ENCODE measurements at regions not wholly inside any gene's neighbourhood (a gene's known extent, or its start where the extent isn't known, plus 50 kb on each side); places are given as distances from the start of the nearest gene placed in this dataset.
A peak's percentile ranks its signal among the peaks of the same experiment; 100 is the strongest.

GRCh38 chr14:58815794-58816193 lies 178.0 kb downstream of the DACT1 start:
- DNase-seq: peak; percentile 82

DNA sequence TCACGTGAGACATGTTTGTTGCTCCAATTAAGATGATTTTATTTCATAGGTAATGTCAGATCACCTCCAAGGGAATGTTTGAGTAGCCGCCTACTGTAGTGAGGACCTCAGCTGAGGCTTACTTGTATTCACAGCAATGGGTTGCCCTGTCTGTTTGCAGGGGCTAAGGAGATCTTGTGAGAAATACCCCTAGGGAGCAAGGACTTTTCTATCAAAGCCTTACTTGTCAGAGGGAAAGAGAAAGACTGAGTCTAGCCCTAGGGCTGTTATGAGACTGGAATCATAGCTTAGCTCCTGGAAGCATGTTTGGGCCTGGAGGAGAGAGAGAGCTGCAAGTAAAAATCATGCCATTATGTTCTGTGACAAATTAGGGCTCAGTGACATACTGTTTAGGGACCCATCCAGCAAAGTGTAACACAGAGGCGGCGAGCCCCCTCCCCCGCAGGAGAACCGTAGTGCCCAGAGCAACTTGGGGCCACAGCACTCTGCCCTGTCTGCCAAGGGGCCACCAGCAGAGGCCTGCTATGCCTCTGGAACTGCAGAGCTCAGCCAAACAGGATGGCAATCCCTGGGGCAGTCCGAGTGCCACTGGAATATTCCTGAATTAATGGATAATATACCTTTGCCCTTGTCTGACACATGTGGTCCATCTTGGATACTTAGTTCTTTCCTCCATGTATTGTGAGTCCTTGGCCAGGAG lies 178.8 kb downstream of the DACT1 start:
- DNase-seq: no peak

DNA sequence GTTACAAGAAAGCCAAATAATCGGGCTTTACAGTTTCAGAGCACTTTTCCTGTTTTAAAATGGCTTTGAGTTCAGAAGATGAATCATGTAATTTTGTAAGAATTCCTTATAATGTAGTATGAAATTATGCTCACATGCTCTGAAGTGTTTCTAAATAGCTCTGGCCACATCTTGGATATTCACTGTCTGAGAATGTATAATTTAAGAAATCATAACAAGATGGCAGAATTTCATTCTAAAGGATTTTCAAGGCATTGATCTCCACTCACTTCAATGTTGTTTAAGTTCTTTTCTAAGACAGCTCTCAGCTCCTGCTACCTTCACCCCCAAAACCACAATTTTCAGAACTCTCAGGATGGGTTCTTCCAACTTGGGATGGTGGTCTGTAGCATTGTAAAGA lies 180.1 kb downstream of the DACT1 start:
- peak; percentile 90 for DNase-seq

GRCh38 chr14:58820032-58820431 lies 182.3 kb downstream of the DACT1 start:
- no peak for DNase-seq

DNA sequence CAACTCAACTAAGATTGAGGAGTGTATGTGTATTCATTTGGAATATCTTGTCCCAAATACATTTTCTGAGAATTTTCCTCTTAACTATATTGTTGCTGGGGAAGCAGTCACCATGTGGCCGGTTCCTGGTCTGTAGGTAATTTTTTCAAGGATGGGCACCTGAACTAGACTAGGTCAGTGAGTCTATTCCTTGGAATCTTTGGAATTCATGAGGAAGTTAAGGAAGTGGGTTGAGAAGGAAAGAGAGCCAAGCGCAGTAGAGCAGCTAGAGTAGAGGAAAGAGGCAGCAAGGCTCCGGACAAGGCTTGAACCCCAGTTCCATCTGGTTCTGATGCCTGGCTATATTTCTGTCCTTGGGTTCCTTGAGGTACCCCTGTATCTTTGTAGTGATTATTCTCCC lies 183.7 kb downstream of the DACT1 start:
- DNase-seq: no peak

DNA sequence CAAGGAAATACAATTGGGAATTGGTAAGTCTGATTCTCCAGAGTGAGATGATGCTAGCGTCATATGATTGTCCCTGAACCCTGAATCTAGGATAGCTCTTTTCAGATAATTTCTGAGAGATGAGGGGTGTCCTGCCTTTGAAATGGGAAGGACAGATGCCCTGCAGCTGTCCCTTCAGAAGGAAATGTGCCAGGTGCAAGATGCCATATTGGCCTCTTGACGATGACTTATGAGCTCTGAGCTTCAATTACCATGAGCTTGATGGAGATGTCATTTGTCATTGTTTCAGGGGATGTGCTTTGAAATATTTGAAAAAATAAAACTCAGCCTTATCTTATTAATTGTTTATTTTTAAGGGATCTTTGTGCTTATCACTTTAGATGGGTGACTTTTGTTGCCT lies 185.1 kb downstream of the DACT1 start:
- no peak for DNase-seq

GRCh38 chr14:58823312-58823711 lies 185.6 kb downstream of the DACT1 start:
- DNase-seq: no peak

DNA sequence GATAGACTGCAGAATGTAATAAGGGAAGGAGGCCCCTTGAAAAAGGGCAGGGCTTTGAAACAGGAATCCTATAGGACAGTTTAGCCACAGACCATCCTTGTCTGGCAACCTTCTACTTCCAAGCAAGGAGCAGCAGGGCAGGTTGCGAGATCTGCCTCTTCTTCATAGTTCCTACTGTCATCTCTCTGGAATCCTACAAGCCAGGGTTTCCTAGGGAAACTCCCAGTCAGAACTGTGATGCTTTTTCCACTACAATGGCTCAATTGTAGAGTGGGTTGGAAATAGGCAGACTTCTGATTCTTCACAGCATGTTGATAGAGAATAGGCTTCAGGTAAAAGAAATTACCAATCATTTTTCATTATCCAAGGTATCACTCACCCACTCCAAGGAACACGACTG lies 186.3 kb downstream of the DACT1 start:
- DNase-seq: peak; percentile 54

GRCh38 chr14:58824796-58825195 lies 187.0 kb downstream of the DACT1 start:
- DNase-seq: no peak

- DNase-seq: peak; percentile 45
Observed at GRCh38 chr14:58825606-58826005, 187.8 kb downstream of the DACT1 start.

DNA sequence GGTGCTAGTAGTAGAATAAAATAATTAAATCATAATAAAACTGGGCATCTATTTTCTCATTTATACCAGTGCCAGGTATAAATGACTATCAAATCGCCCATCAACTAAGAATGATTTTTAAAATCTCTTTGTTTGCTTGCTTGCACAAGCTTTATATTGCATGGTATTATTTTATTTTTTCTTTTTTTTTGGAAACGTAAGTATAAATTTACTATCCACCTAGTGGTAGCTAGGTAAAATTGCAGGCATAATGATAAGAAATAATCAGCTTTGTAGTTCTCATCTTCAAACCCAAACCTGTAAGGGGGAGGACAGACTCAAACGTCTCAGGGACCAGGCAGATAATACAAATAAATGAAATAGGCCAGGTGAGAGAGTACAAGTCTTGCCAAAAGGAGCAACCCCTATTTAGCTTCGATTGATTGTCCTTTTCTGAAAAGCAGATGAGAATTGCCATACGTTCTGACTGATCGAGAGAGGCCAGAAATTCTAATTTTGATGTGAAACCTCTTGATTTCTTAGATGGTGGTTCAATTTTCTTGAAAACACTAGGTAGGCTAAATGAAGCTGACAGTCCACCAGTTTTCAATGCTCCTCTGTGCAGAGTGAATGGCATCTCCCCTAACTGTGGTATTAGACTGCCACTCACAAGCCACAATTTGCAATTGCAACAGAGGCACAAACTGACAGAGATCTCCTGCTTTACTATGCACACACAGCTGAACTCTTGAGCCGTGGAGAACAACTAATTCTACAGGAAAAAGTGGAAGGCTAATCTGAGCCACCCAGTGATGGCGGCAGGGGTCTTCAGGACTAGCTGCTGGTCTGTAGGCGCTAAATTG lies 189.3 kb downstream of the DACT1 start:
- no peak for DNase-seq

- no peak for DNase-seq
Observed at GRCh38 chr14:58828298-58828697, 190.5 kb downstream of the DACT1 start.

DNA sequence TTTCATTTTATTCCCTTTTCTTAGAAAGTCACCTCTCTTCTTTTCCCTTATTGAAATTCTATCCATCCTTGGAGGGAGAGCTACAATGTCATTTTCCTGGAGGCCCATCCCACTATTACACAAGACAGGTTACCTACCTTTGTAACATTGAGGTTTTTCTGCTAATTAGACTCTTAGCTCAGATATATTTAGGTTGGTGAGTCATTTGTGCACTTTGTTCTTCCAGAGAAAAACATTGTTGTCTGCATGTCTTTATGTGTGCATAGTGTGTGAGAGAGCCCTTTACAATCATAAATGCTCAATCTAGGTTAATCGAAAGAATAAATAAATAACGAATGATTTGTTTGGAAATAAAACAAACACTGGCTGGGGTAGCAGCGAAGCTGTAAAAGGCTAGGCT lies 191.8 kb downstream of the DACT1 start:
- no peak for DNase-seq

DNA sequence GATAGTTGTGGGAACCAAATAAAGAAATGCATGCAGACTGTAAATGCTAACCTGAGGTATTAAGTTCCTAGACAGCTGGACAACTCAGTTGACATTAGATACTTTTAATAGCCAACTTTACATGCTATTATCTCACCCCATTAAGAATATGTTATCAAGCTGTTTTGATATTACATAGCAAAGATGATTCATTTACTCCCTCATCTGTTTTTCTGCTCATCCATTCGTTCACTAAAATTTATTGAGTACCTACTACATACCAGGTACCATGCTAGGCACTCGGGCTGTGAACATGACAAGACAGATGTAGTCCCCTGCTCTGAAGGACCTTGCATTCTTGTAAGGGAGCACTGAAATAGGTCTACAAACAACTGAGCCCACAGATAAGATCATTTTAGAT lies 192.4 kb downstream of the DACT1 start:
- no peak for DNase-seq

GRCh38 chr14:58832095-58832521 lies 194.3 kb downstream of the DACT1 start:
- DNase-seq: no peak

- DNase-seq: no peak
Observed at GRCh38 chr14:58833634-58834378, 196.0 kb downstream of the DACT1 start.

DNA sequence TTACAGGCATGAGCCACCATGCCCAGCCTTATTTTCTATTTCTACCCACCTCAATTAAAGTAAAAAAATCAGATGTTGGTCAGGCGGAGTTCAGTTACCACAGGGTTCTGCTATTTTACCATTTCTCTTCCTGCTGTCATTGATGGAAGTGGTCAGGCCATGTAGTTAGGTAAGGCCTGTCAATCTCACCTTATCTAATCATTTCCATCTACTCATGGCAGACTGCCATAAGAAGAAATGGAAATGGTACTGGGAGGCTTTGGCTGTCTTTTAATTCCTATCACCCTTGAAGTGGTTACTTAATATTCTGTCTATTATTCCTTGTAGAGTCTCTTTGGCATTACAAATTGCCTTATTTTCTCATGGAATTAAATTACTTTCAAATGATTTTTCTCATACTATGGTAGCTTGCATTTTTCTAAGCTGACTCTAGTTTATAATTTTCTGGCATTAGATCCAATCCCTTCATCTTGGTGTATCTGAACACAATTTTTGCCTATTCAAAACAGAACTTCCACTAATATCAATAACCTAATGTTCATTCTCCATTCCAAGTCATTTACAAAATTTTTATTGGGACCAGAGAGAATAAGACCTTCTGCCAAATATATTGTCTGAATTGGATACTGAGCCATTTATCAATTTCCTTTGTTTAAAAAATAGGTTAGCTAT lies 198.7 kb downstream of the DACT1 start:
- DNase-seq: no peak

GRCh38 chr14:58839233-58839632 lies 201.5 kb downstream of the DACT1 start:
- no peak for DNase-seq

GRCh38 chr14:58844544-58844943 lies 206.8 kb downstream of the DACT1 start:
- DNase-seq: no peak

- no peak for DNase-seq
Observed at GRCh38 chr14:58846682-58847465, 209.1 kb downstream of the DACT1 start.

- DNase-seq: no peak
Observed at GRCh38 chr14:58848365-58848764, 210.6 kb downstream of the DACT1 start.

GRCh38 chr14:58849601-58850000 lies 211.8 kb downstream of the DACT1 start:
- no peak for DNase-seq

All from fibroblast of skin of right biceps (primary cell).